ENCODE measurements at regions not wholly inside any gene's neighbourhood (a gene's known extent, or its start where the extent isn't known, plus 50 kb on each side); places are given as distances from the start of the nearest gene placed in this dataset.
A peak's percentile ranks its signal among the peaks of the same experiment; 100 is the strongest.

DNA sequence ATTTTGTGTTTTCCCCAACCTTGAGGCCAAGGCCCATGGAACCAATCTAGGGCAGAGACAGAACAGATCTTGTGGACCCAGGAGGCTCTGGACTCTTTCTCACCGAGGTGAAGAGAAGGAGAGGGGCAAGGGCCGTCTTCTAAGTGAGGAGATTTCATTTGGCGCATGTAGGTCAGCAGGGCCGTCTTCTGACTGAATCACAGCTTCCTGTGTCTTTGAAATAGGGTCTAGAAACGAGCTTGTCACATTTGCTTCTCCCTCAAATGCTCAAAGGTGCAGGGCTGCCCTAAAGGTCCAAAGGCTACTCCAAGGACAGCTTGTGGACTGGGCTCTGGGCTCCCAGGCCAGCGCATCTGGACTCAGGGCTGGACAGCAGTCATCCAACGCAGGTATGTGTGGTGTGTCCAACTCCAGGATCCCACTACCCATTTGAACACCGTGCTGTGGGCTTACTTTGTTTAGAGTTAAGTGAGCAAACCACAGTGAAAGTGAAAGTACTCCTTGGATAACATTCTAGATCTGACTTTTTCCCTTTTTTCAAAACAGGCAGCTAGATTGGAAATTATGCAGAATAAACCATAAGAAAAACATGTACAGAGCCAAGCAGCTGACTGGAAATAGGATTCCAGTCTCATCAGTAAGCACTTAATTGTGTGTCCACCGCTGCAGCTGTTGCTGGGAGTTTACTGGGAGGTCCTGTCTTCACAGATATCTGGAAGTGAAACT, 357.0 kb downstream of the GADD45G start:
- Mint-ChIP-seq H3K4me1 (no peaks in the 10 kb centered on the region), H3K9me3 (no peaks in the 10 kb centered on the region), H3K36me3 (ENCODE audit: low read depth) (no peaks in the 10 kb centered on the region), H3K27ac (peak overlapping the region; percentile 62), H3K27me3 (ENCODE audit: low read depth, poor library complexity) (peaks cover 12% of the 10 kb centered on the region), H3K4me3 (no peak overlapping the region)
- TF ChIP-seq, protein P1, sequence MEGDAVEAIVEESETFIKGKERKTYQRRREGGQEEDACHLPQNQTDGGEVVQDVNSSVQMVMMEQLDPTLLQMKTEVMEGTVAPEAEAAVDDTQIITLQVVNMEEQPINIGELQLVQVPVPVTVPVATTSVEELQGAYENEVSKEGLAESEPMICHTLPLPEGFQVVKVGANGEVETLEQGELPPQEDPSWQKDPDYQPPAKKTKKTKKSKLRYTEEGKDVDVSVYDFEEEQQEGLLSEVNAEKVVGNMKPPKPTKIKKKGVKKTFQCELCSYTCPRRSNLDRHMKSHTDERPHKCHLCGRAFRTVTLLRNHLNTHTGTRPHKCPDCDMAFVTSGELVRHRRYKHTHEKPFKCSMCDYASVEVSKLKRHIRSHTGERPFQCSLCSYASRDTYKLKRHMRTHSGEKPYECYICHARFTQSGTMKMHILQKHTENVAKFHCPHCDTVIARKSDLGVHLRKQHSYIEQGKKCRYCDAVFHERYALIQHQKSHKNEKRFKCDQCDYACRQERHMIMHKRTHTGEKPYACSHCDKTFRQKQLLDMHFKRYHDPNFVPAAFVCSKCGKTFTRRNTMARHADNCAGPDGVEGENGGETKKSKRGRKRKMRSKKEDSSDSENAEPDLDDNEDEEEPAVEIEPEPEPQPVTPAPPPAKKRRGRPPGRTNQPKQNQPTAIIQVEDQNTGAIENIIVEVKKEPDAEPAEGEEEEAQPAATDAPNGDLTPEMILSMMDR (IDR thresholded peaks at IDR 0.05), result no peak
- DNase-seq, result no peak

GRCh38 chr9:89963280-89963679, 358.5 kb downstream of the GADD45G start:
- Mint-ChIP-seq H3K27me3 (ENCODE audit: low read depth, poor library complexity) (peaks cover under 1% of the 10 kb centered on the region), H3K4me3 (no peak overlapping the region), H3K27ac (no peak overlapping the region), H3K36me3 (ENCODE audit: low read depth) (no peaks in the 10 kb centered on the region), H3K4me1 (no peaks in the 10 kb centered on the region), H3K9me3 (no peaks in the 10 kb centered on the region)
- TF ChIP-seq, protein P1 (IDR thresholded peaks at IDR 0.05), result no peak
- DNase-seq, result no peak

DNA sequence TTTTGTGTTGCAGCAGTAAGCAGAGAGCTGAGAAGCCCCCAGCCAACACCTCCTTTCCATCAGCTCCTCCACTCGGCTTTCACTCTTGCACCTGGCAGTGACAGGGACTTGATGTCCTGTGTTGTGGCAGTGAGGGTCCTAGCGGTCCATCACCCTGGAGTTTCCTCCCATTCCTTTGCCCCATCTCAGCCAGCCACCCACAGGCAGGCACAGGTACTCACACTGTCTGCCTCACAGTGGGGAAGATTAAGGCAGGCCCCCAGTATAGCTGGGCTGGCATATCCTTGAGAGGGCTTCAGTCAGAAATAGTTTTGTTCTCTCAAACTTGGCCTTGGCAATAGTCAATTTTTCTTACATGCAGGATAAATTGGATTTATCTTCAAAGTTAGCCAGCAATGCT, 362.7 kb downstream of the GADD45G start:
- TF ChIP-seq, protein P1 (IDR thresholded peaks at IDR 0.05), result no peak
- H3K27me3 Mint-ChIP-seq (ENCODE audit: low read depth, poor library complexity), result peaks cover 7% of the 10 kb centered on the region
- H3K36me3 Mint-ChIP-seq (ENCODE audit: low read depth), result no peaks in the 10 kb centered on the region

GRCh38 chr9:89969156-89969675, 364.4 kb downstream of the GADD45G start:
- no peaks in the 10 kb centered on the region for H3K9me3 Mint-ChIP-seq
- no peak overlapping the region for H3K27ac Mint-ChIP-seq
- TF ChIP-seq, protein P1 (IDR thresholded peaks at IDR 0.05), result no peak
- no peaks in the 10 kb centered on the region for H3K36me3 Mint-ChIP-seq (ENCODE audit: low read depth)
- no peak overlapping the region for H3K4me3 Mint-ChIP-seq
- H3K27me3 Mint-ChIP-seq (ENCODE audit: low read depth, poor library complexity), result peaks cover 11% of the 10 kb centered on the region
- peaks cover 10% of the 10 kb centered on the region for H3K4me1 Mint-ChIP-seq
- DNase-seq, result no peak

More for the DNA sequence above, 362.7 kb downstream of the GADD45G start:
- Mint-ChIP-seq H3K9me3 (no peaks in the 10 kb centered on the region), H3K4me1 (peaks cover 10% of the 10 kb centered on the region), H3K27ac (no peak overlapping the region), H3K4me3 (no peak overlapping the region)
- DNase-seq, result no peak

- no peak overlapping the region for H3K27ac Mint-ChIP-seq
- peaks cover 10% of the 10 kb centered on the region for H3K4me1 Mint-ChIP-seq
- no peak for DNase-seq
- H3K4me3 Mint-ChIP-seq, result no peak overlapping the region
- TF ChIP-seq, protein P1 (IDR thresholded peaks at IDR 0.05), result no peak
- H3K9me3 Mint-ChIP-seq, result no peaks in the 10 kb centered on the region
- no peaks in the 10 kb centered on the region for H3K36me3 Mint-ChIP-seq (ENCODE audit: low read depth)
- peaks cover 11% of the 10 kb centered on the region for H3K27me3 Mint-ChIP-seq (ENCODE audit: low read depth, poor library complexity)
These were observed 365.2 kb downstream of the GADD45G start for GRCh38 chr9:89969881-89970639.
